ENCODE measurements at regions not wholly inside any gene's neighbourhood (a gene's known extent, or its start where the extent isn't known, plus 50 kb on each side); places are given as distances from the start of the nearest gene placed in this dataset.

GRCh38 chr5:167642181-167642580, 649.3 kb upstream of the WWC1 start:
- H3K9me2 ChIP-seq (ENCODE audit: insufficient read depth, low read length): no peaks in the 10 kb centered on the region
- no TSS peak for BruUV-seq (replicated peaks)
- ChIA-PET POLR2A (no interaction called here), CTCF (ENCODE audit: unreplicated experiment) (no interaction called here)
- intact Hi-C loops (cut with micrococcal nuclease; ENCODE audit: unreplicated experiment): no loop called here
- no peak overlapping the region for H3K4me3 ChIP-seq (ENCODE audit: low read depth, low read length, poor library complexity, severe bottlenecking)
- H3K4me1 ChIP-seq (ENCODE audit: insufficient read depth, low read length, poor library complexity, severe bottlenecking): no peaks in the 10 kb centered on the region
- no peak overlapping the region for H3K4me2 ChIP-seq (ENCODE audit: low read length)
- H3K27ac ChIP-seq (ENCODE audit: low read depth, low read length, poor library complexity, severe bottlenecking): no peak overlapping the region
- H2AFZ ChIP-seq (ENCODE audit: low read length): no peak overlapping the region
- no peaks in the 10 kb centered on the region for H4K20me1 ChIP-seq (ENCODE audit: insufficient read depth, low read length)
- no peak for DNase-seq (ENCODE audit: low spot score)
- TF ChIP-seq EZH2phosphoT487 (IDR thresholded peaks at IDR 0.05; ENCODE audit: borderline replicate concordance, low read depth, low read length): no peak
- TF ChIP-seq CTCF (conservative IDR thresholded peaks at IDR 0.05; ENCODE audit: low read length): no peak
- no peaks in the 10 kb centered on the region for H3K79me2 ChIP-seq (ENCODE audit: insufficient read depth, low read depth, low read length)
- no peaks in the 10 kb centered on the region for H3K9me3 ChIP-seq (ENCODE audit: low read length)
- no peaks in the 10 kb centered on the region for H3K36me3 ChIP-seq (ENCODE audit: insufficient read depth, low read length)

- ChIA-PET POLR2A (no interaction called here), CTCF (ENCODE audit: unreplicated experiment) (no interaction called here)
- Histone ChIP-seq H3K4me3 (ENCODE audit: low read depth, low read length, poor library complexity, severe bottlenecking) (no peak overlapping the region), H3K4me1 (ENCODE audit: insufficient read depth, low read length, poor library complexity, severe bottlenecking) (no peaks in the 10 kb centered on the region), H3K79me2 (ENCODE audit: insufficient read depth, low read depth, low read length) (no peaks in the 10 kb centered on the region), H2AFZ (ENCODE audit: low read length) (no peak overlapping the region), H3K27ac (ENCODE audit: low read depth, low read length, poor library complexity, severe bottlenecking) (no peak overlapping the region), H4K20me1 (ENCODE audit: insufficient read depth, low read length) (no peaks in the 10 kb centered on the region), H3K9me3 (ENCODE audit: low read length) (no peaks in the 10 kb centered on the region), H3K9me2 (ENCODE audit: insufficient read depth, low read length) (no peaks in the 10 kb centered on the region), H3K4me2 (ENCODE audit: low read length) (no peak overlapping the region), H3K36me3 (ENCODE audit: insufficient read depth, low read length) (no peaks in the 10 kb centered on the region)
- BruUV-seq (replicated peaks): no TSS peak
- intact Hi-C loops (cut with micrococcal nuclease; ENCODE audit: unreplicated experiment): no loop called here
- no peak for DNase-seq (ENCODE audit: low spot score)
- TF ChIP-seq EZH2phosphoT487 (IDR thresholded peaks at IDR 0.05; ENCODE audit: borderline replicate concordance, low read depth, low read length) (no peak), CTCF (conservative IDR thresholded peaks at IDR 0.05; ENCODE audit: low read length) (no peak)
Measured at GRCh38 chr5:167642779-167643517, 648.5 kb upstream of the WWC1 start.

- Histone ChIP-seq H3K4me1 (ENCODE audit: insufficient read depth, low read length, poor library complexity, severe bottlenecking) (no peaks in the 10 kb centered on the region), H2AFZ (ENCODE audit: low read length) (no peak overlapping the region), H3K36me3 (ENCODE audit: insufficient read depth, low read length) (no peaks in the 10 kb centered on the region), H3K27ac (ENCODE audit: low read depth, low read length, poor library complexity, severe bottlenecking) (no peak overlapping the region), H3K4me2 (ENCODE audit: low read length) (no peak overlapping the region), H3K79me2 (ENCODE audit: insufficient read depth, low read depth, low read length) (no peaks in the 10 kb centered on the region), H3K4me3 (ENCODE audit: low read depth, low read length, poor library complexity, severe bottlenecking) (no peak overlapping the region), H3K9me2 (ENCODE audit: insufficient read depth, low read length) (no peaks in the 10 kb centered on the region), H3K9me3 (ENCODE audit: low read length) (no peaks in the 10 kb centered on the region), H4K20me1 (ENCODE audit: insufficient read depth, low read length) (no peaks in the 10 kb centered on the region)
- TF ChIP-seq EZH2phosphoT487 (IDR thresholded peaks at IDR 0.05; ENCODE audit: borderline replicate concordance, low read depth, low read length) (no peak), CTCF (conservative IDR thresholded peaks at IDR 0.05; ENCODE audit: low read length) (no peak)
- POLR2A ChIA-PET: no interaction called here
- no TSS peak for BruUV-seq (replicated peaks)
- CTCF ChIA-PET (ENCODE audit: unreplicated experiment): no interaction called here
- intact Hi-C loops (cut with micrococcal nuclease; ENCODE audit: unreplicated experiment): no loop called here
- no peak for DNase-seq (ENCODE audit: low spot score)
Measured at GRCh38 chr5:167643631-167644280, 647.7 kb upstream of the WWC1 start.
